HG03432 (cell line): ENCODE measurements at regions not wholly inside any gene's neighbourhood (a gene's known extent, or its start where the extent isn't known, plus 50 kb on each side); places are given as distances from the start of the nearest gene placed in this dataset.

ENCODE experiments used
- ATAC-seq: cut with Tn5 transposase; IDR thresholded peaks from one replicate; pipeline ENCODE4 v1.9.1; 2021; ENCODE audit warnings: mild to moderate bottlenecking, moderate library complexity; ENCODE audit not compliant: unreplicated experiment

GRCh38 chr6:164337024-164337924 lies 922.8 kb downstream of the QKI start:
- no peak for ATAC-seq

- ATAC-seq, result no peak
Measured at GRCh38 chr6:164336455-164336854, 921.9 kb downstream of the QKI start.

- ATAC-seq, result no peak
Measured at GRCh38 chr6:164331026-164331425, 916.5 kb downstream of the QKI start.

- no peak for ATAC-seq
Measured at GRCh38 chr6:164325168-164325567, 910.6 kb downstream of the QKI start.

- no peak for ATAC-seq
Measured at GRCh38 chr6:164322533-164322932, 908.0 kb downstream of the QKI start.

- ATAC-seq, result no peak
Measured at GRCh38 chr6:164321297-164321696, 906.8 kb downstream of the QKI start.

GRCh38 chr6:164315376-164315775 lies 900.9 kb downstream of the QKI start:
- ATAC-seq, result no peak

- ATAC-seq, result no peak
Measured at GRCh38 chr6:164308339-164308738, 893.8 kb downstream of the QKI start.

GRCh38 chr6:164303102-164303964 lies 888.8 kb downstream of the QKI start:
- ATAC-seq, result peak; percentile 61

GRCh38 chr6:164296411-164296810 lies 881.9 kb downstream of the QKI start:
- no peak for ATAC-seq

GRCh38 chr6:164294047-164294784 lies 879.7 kb downstream of the QKI start:
- no peak for ATAC-seq

GRCh38 chr6:164291224-164291623 lies 876.7 kb downstream of the QKI start:
- ATAC-seq, result no peak

GRCh38 chr6:164290101-164290500 lies 875.6 kb downstream of the QKI start:
- no peak for ATAC-seq

GRCh38 chr6:164286011-164286410 lies 871.5 kb downstream of the QKI start:
- ATAC-seq, result no peak

GRCh38 chr6:164283574-164283973 lies 869.1 kb downstream of the QKI start:
- no peak for ATAC-seq

GRCh38 chr6:164276211-164276610 lies 861.7 kb downstream of the QKI start:
- no peak for ATAC-seq

GRCh38 chr6:164275773-164276172 lies 861.3 kb downstream of the QKI start:
- ATAC-seq, result no peak

- no peak for ATAC-seq
Measured at GRCh38 chr6:164274493-164274892, 860.0 kb downstream of the QKI start.

- no peak for ATAC-seq
Measured at GRCh38 chr6:164273491-164273890, 859.0 kb downstream of the QKI start.

- ATAC-seq, result no peak
Measured at GRCh38 chr6:164266851-164267250, 852.3 kb downstream of the QKI start.

GRCh38 chr6:164262348-164262747 lies 847.8 kb downstream of the QKI start:
- ATAC-seq, result no peak
